ENCODE measurements at regions not wholly inside any gene's neighbourhood (a gene's known extent, or its start where the extent isn't known, plus 50 kb on each side); places are given as distances from the start of the nearest gene placed in this dataset.

GRCh38 chr6:146916435-146917025 lies 287.7 kb upstream of the STXBP5 start:
- 72 to 79% methylated on average over 3 of the region's 3 CpGs for WGBS, 2 donors
- no peak for TF ChIP-seq CTCF (IDR thresholded peaks at IDR 0.05)
- no peak for TF ChIP-seq POLR2A (IDR thresholded peaks at IDR 0.05)

GRCh38 chr6:146917182-146917581 lies 287.0 kb upstream of the STXBP5 start:
- Histone ChIP-seq H3K36me3 (no peaks in the 10 kb centered on the region), H3K27ac (no peak overlapping the region), H3K27me3 (no peaks in the 10 kb centered on the region), H3K4me1 (peaks cover 8 to 41% (median 15%) of the 10 kb centered on the region in 3 donors), H3K9me3 (no peaks in the 10 kb centered on the region), H3K4me3 (no peak overlapping the region)
- TF ChIP-seq CTCF (IDR thresholded peaks at IDR 0.05) (no peak), POLR2A (IDR thresholded peaks at IDR 0.05) (no peak)
- no peak for DNase-seq
- intact Hi-C loops (cut with DNase I): no loop called here
- WGBS, 2 donors: 64 to 67% methylated on average over 5 of the region's 5 CpGs

More at GRCh38 chr6:146916435-146917025, 287.7 kb upstream of the STXBP5 start:
- H3K36me3 ChIP-seq: no peaks in the 10 kb centered on the region
- peaks cover 8 to 41% (median 15%) of the 10 kb centered on the region in 3 donors for H3K4me1 ChIP-seq
- no peak for DNase-seq
- intact Hi-C loops (cut with DNase I): no loop called here
- no peak overlapping the region for H3K4me3 ChIP-seq
- no peaks in the 10 kb centered on the region for H3K27me3 ChIP-seq
- H3K27ac ChIP-seq: peak overlapping the region in 1 of 4 donors; percentile 83
- no peaks in the 10 kb centered on the region for H3K9me3 ChIP-seq

GRCh38 chr6:146917979-146918378 lies 286.2 kb upstream of the STXBP5 start:
- Histone ChIP-seq H3K4me3 (no peak overlapping the region), H3K9me3 (no peaks in the 10 kb centered on the region), H3K27me3 (no peaks in the 10 kb centered on the region), H3K4me1 (peaks cover 8 to 37% (median 15%) of the 10 kb centered on the region in 3 donors), H3K36me3 (no peaks in the 10 kb centered on the region), H3K27ac (no peak overlapping the region)
- intact Hi-C loops (cut with DNase I): no loop called here
- 87 to 91% methylated on average over 1 of the region's 1 CpG for WGBS, 2 donors
- TF ChIP-seq POLR2A (IDR thresholded peaks at IDR 0.05) (no peak), CTCF (IDR thresholded peaks at IDR 0.05) (no peak)
- DNase-seq: no peak

- Histone ChIP-seq H3K36me3 (no peaks in the 10 kb centered on the region), H3K9me3 (no peaks in the 10 kb centered on the region), H3K4me3 (no peak overlapping the region), H3K4me1 (peaks cover 0 to 27% (median 15%) of the 10 kb centered on the region in 3 donors), H3K27ac (no peak overlapping the region), H3K27me3 (no peaks in the 10 kb centered on the region)
- WGBS, 2 donors: 81 to 93% methylated on average over 2 of the region's 2 CpGs
- no peak for DNase-seq
- no peak for TF ChIP-seq POLR2A (IDR thresholded peaks at IDR 0.05)
- TF ChIP-seq CTCF (IDR thresholded peaks at IDR 0.05): no peak
- intact Hi-C loops (cut with DNase I): no loop called here
Measured at GRCh38 chr6:146919017-146919416, 285.2 kb upstream of the STXBP5 start.

- Histone ChIP-seq H3K27ac (no peak overlapping the region), H3K27me3 (no peaks in the 10 kb centered on the region), H3K4me3 (no peak overlapping the region), H3K9me3 (no peaks in the 10 kb centered on the region), H3K4me1 (no peaks in the 10 kb centered on the region), H3K36me3 (no peaks in the 10 kb centered on the region)
- intact Hi-C loops (cut with DNase I): no loop called here
- WGBS, 2 donors: 76 to 89% methylated on average over 2 of the region's 2 CpGs
- no peak for DNase-seq
- TF ChIP-seq CTCF (IDR thresholded peaks at IDR 0.05) (no peak), POLR2A (IDR thresholded peaks at IDR 0.05) (no peak)
Measured at GRCh38 chr6:146923205-146923833, 280.9 kb upstream of the STXBP5 start.

Measured in esophagus squamous epithelium (tissue), 5 donors.